A673 (cell line): ENCODE measurements at regions not wholly inside any gene's neighbourhood (a gene's known extent, or its start where the extent isn't known, plus 50 kb on each side); places are given as distances from the start of the nearest gene placed in this dataset.

ENCODE experiments used
- EZH2 ChIP-seq: fragments of 200-600 bp; sonication (generic); IDR thresholded peaks from 2 replicates; pipeline ENCODE4 v1.6.1; 2017; ENCODE audit warnings: borderline replicate concordance, low read depth, mild to moderate bottlenecking, mixed read lengths, antibody characterized with exemption, low read length; ENCODE audit not compliant: poor library complexity, severe bottlenecking
- TF ChIP-seq, protein P1 (sequence below): fragments of 300-800, 200-600 bp; sonication (generic); conservative IDR thresholded peaks from 2 replicates; pipeline ENCODE4 v1.5.1; 2017; ENCODE audit warnings: low read depth, mild to moderate bottlenecking, antibody characterized with exemption, low read length, moderate library complexity, mixed read lengths

DNA sequence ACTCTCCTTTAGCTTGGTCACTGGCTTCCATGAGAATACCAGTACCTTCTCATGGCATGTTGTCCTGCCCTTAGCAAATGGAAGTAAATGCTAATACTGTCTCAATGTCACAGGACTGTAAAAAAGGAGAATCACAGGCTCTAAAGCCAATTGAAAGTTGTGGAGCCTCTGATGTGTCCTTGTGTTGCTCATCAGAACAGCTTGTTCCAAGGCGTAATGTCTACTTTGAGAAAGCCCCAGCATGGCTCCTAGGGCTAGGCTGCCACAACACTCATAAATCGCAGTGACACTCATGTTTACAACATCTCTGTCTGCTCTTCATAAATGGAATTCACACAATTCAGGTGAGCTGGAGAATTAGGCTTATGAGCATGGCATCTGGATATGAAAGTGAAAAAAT lies 94.9 kb downstream of the ACTL7B start:
- TF ChIP-seq, protein P1, sequence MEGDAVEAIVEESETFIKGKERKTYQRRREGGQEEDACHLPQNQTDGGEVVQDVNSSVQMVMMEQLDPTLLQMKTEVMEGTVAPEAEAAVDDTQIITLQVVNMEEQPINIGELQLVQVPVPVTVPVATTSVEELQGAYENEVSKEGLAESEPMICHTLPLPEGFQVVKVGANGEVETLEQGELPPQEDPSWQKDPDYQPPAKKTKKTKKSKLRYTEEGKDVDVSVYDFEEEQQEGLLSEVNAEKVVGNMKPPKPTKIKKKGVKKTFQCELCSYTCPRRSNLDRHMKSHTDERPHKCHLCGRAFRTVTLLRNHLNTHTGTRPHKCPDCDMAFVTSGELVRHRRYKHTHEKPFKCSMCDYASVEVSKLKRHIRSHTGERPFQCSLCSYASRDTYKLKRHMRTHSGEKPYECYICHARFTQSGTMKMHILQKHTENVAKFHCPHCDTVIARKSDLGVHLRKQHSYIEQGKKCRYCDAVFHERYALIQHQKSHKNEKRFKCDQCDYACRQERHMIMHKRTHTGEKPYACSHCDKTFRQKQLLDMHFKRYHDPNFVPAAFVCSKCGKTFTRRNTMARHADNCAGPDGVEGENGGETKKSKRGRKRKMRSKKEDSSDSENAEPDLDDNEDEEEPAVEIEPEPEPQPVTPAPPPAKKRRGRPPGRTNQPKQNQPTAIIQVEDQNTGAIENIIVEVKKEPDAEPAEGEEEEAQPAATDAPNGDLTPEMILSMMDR = no peak
- no peak for TF ChIP-seq EZH2
